GM10248 (cell line): ENCODE measurements at regions not wholly inside any gene's neighbourhood (a gene's known extent, or its start where the extent isn't known, plus 50 kb on each side); places are given as distances from the start of the nearest gene placed in this dataset.

Source experiments
- CTCF ChIA-PET: fragments of 300-600 bp; sonication (Branson Sonifier 250); formaldehyde crosslinking; extraction: SDS; loops from one replicate; lab custom pipeline; 2021; ENCODE audit warnings: antibody characterized with exemption; lab: Yijun Ruan, JAX
- POLR2A ChIA-PET: fragments of 350-650 bp; sonication (Branson Sonifier 250); formaldehyde crosslinking; extraction: SDS; loops from one replicate; lab custom pipeline; 2020; ENCODE audit warnings: antibody characterized with exemption; lab: Yijun Ruan, JAX
- DNase-seq: peaks from one replicate; pipeline ENCODE4 v3.0.0; 2012; ENCODE audit errors: extremely low spot score
- TF ChIP-seq, protein P1 (sequence below): IDR thresholded peaks from 2 replicates; pipeline ENCODE4 v1.5.1; 2012; ENCODE audit warnings: mild to moderate bottlenecking, low read depth; ENCODE audit errors: extremely low read depth, missing control alignments, control extremely low read depth

DNA sequence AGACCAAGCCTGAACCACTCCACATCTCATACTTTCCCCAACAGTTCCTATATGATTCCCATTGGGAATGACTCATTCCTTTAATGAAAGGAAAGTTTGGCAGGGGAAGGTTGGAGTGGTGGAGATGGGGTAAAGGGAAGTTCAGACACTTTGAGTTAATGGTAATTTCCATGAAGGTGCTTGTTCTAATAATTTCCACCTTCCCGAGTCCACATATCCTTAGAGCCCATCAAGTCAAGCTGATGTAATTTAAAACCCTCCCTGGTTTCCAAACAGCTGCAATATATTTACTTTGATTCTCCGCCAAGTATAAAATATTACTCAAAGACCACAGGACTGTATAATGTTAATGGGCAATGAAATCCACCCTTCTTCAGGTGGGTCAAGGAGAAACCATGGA, 95.0 kb upstream of the GALNT15 start:
- ChIA-PET POLR2A (no interaction called here), CTCF (no interaction called here)
- TF ChIP-seq, protein P1, sequence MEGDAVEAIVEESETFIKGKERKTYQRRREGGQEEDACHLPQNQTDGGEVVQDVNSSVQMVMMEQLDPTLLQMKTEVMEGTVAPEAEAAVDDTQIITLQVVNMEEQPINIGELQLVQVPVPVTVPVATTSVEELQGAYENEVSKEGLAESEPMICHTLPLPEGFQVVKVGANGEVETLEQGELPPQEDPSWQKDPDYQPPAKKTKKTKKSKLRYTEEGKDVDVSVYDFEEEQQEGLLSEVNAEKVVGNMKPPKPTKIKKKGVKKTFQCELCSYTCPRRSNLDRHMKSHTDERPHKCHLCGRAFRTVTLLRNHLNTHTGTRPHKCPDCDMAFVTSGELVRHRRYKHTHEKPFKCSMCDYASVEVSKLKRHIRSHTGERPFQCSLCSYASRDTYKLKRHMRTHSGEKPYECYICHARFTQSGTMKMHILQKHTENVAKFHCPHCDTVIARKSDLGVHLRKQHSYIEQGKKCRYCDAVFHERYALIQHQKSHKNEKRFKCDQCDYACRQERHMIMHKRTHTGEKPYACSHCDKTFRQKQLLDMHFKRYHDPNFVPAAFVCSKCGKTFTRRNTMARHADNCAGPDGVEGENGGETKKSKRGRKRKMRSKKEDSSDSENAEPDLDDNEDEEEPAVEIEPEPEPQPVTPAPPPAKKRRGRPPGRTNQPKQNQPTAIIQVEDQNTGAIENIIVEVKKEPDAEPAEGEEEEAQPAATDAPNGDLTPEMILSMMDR: no peak
- DNase-seq: no peak

DNA sequence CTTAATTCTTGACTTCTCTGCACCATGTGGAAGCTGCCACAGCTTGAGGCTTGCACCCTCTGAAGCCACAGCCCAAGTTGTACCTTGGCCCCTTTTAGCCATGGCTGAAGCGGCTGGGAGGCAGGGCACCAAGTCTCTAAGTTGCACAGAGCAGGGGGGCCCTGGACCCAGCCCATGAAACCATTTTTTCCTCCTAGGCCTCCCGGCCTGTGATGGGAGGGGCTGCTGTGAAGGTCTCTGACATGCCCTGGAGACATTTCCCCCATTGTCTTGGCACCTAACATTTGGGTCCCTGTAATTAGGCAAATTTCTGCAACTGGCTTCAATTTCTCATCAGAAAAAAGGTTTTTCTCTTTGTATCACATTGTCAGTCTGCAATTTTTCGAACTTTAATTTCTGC, 92.8 kb upstream of the GALNT15 start:
- CTCF ChIA-PET: no interaction called here
- TF ChIP-seq, protein P1: no peak
- POLR2A ChIA-PET: no interaction called here

DNA sequence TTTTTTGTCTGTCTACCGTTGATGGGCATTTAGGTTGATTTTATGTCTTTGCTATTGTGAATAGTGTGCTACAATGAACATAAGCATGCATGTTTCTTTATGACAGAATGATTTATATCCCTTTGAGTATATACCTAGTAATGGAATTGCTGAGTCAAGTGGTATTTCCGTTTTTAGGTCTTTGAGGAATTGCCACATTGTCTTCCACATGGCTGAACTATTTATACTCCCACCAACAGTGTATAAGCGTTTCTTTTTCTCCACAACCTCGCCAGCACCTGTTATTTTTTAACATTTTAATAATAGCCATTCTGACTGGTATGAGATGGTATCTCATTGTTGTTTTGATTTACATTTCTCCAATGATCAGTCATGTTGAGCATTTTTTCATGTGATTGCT, 89.6 kb upstream of the GALNT15 start:
- no peak for DNase-seq
- POLR2A ChIA-PET: no interaction called here
- CTCF ChIA-PET: interaction anchor here (1.3 kb wide), 1 partner anchor 12 kb away, joined by 4 read pairs; no protein-coding TSS in a partner anchor
- TF ChIP-seq, protein P1: no peak

More for the DNA sequence above, 92.8 kb upstream of the GALNT15 start:
- DNase-seq: no peak

DNA sequence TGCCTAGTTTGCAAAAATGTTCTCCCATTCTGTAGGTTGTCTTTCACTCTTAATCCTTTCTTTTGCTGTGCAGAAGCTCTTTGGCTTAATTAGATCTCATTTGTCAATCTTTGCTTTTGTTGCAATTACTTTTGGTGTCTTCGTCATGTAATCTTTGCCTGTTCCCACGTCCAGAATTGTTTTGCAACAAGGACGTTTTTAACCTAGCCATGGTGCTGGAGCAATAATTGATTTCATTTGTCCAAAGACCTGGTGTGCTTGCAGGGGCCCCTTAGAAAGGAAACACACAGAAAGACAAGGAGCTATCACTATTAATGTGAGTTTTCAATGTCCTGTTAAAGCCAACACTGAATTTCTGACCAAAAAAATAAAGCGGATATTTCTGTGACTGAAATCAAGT, 89.1 kb upstream of the GALNT15 start:
- TF ChIP-seq, protein P1: no peak
- ChIA-PET CTCF (no interaction called here), POLR2A (no interaction called here)
- no peak for DNase-seq

DNA sequence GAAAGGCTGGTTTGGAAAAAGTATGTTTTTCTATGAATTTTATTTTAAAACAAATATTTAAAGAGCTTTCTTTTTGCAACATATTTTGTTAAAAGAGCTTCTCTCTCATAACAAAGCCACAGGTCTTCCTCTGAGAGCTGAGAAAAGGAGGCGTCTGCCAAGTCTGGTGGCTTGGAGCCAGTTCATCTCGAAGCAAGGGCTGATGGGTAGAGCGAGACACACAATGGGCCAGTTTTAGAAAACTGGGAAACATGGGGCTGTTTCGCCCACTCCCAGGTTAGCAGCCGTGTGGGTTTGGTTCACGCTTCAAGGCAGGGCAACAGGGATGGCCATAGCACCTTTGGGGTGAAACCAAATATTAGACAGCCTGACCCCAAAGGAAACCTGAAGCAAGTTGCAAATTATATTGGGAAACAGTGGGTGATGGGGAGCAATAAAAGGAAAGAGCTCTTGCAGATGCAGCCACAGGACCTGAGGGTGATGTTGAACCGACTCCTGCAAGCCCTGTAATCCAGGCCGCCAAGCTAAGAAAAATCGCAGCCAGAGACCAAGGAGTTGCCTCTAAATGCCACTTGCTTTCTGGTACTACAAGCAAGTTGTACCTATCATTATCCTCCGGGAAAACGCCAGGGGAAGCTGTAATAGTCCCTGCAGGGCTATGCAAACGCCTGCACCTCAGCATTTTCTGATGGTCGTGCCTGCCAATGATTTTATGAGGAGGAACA, 88.4 kb upstream of the GALNT15 start:
- TF ChIP-seq, protein P1: no peak
- ChIA-PET POLR2A (no interaction called here), CTCF (no interaction called here)
- no peak for DNase-seq

DNA sequence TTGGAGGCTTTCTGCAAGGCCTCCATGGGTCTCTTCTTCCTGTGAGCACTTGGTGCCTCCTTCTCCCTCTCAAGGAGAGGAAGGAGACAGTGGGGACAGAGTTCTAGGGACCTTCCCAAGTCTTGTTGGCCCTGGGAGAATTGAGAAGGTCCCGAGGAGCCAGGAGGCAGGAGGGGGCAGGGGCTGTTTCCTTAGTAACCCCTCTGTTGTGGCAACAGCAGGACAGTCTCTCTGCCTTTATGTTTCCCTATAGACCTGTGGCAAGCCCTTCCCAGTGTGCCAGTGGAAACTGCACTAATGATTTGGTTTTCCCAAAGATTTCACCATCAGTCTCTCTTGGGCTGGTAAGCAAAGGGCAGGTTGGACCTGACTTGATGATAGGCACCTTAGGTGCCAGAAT, 87.8 kb upstream of the GALNT15 start:
- CTCF ChIA-PET: no interaction called here
- no peak for DNase-seq
- TF ChIP-seq, protein P1: no peak
- POLR2A ChIA-PET: no interaction called here
